Urothelium cell line (cell line): ENCODE measurements at regions not wholly inside any gene's neighbourhood (a gene's known extent, or its start where the extent isn't known, plus 50 kb on each side); places are given as distances from the start of the nearest gene placed in this dataset.
"Not testable (repeated sequence)": the region's sequence is repeated elsewhere in the genome, so short reads cannot be mapped to it uniquely, and the experiment has no call there.

Experiments used
- DNase-seq: peaks from one replicate; pipeline ENCODE4 v3.0.0; 2011; ENCODE audit warnings: low spot score, mixed read lengths
- FAIRE-seq: peaks from 2 replicates; lab custom pipeline; 2011; peaks lifted over from hg19 to GRCh38; lab: Jason Lieb, UNC

DNA sequence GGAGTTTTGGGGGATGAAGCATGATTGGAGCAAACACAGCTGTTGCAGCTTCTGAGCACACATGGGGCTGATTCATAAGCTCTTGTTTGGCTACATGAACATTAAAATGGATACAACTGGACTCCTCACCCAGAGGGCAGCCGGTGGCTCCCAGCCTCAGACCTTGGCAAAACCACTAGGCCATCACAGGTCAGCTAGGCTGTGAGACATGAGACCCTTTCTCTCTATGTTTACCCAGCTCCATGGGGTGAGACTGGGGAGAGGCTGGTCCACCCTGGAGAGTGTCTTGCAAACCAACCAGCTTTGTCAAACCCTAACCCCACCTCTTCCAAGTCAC is 388.7 kb downstream of the PTPRU start:
- no peak for FAIRE-seq
- DNase-seq, result no peak

DNA sequence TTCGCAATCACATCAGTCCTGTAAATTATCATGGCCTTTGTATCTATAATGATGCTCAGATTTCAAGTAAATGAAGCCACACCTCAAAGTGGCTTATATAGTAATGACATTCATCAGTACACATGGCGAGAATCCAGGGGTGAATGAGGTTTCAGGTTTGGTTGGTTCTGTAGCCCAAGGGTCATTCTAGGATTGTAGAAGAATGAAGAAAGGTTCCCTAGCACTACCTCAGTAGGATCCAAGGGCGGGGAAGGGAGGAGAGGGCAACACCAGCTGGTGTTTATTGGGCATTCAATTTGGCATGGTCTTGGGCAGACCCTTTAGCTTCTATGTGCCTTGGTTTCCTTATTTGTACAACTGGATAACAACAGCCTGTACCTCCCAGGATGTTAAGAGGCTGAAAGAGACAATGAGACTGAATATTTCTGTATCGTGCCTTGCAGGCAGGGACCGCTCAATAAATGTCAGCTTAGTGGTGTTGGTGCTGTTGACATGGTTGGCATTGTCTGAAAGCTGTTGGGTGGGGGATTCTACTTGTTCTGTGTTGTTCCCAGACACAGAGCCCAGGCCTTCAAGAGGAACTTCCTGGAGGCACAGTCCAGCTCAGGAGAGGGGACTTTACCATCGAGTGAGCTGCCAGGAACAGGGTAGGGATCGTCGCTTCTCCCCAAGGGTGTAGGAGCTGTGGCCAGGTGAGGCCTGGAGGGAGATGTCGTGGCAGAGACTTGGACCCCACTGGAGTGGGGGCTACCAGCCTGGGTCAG is 388.2 kb downstream of the PTPRU start:
- DNase-seq (no peak), FAIRE-seq (no peak)

DNA sequence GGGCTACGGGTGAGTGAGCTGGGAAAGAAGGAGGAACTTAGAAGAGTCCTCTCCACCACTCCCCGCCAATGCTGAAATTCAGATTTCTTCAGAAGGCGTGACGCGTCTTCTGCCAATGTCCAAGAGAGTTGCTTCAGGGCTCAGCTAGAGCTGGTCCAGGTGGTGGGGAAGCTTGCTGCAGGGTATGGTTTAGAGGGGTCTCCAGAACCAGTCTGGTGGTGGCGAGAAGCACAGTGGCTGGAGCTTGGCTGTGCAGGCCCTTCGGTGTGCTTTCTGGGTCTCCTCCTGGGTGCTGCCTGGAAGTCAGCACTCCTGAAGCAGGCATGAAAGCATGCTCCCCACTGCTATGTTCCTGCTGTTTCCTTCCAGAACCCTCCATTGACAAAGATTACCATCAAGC is 387.2 kb downstream of the PTPRU start:
- no peak for DNase-seq
- no peak for FAIRE-seq

DNA sequence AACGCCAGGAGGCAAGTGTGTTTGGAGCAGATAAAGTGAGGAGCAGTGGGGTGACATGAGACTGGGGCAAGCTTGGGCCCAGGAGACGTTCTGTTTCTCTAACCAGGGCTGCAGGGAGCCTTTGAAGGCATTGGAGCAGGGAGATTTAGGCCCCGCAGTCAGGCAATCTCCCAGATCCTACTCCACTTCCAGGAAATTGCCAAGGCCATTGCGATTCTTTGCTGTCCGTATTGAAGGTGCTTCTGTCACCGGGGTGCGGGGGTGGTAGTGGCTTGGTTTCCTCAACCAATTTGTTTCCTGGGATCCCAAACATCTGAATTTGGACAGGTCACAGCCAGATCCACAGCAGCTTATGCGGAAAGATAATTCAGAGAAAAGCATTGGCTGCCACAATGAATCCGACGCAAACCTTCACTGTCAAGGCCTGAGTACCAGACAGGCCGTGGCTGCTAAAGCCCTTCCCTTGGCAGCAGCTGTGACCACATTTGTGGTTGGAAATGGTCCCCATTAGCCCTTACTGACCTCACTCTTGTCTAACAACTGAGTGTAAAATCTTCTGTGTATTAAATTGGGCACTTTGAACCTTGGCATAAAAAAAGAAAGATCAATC is 385.6 kb downstream of the PTPRU start:
- DNase-seq (no peak), FAIRE-seq (no peak)

DNA sequence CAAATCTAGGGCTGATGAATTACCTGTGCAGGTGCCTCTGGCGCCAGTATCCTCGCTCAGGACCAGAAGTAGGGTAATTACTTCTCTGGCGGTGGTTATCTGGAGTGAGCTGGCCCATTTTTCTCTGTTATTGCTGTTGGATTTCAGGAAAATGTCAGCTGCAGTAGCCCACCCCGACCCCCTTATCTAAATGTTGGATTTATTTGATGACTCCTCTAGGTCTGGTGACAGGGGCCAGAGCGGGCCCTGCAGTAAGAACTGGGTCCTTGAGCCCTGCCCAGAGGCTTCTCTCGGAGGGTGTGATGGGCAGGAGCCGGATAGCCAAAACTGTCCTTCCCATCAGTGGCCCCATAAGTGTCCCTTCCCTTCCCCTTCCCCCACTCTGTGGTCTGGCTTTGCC is 384.3 kb downstream of the PTPRU start:
- FAIRE-seq, result no peak
- no peak for DNase-seq

DNA sequence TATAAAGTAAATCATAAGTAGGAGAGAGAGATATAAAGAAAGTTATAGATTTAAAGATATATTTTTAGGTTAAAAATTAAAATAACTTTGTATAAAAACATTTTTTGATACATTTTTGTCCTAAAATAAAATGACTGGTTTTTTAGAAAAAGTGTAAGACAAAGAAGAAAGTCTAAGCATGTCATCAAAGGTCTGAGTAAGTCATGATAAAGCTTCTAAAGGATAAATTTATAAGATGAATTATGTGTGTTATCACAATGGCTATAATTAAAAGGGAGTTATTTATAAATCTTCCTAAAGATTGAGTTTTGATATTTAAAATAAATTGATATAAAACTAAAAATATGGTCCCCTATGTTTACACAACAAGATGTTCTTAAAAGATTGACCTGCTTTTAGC is 370.9 kb downstream of the PTPRU start:
- DNase-seq (no peak), FAIRE-seq (no peak)

DNA sequence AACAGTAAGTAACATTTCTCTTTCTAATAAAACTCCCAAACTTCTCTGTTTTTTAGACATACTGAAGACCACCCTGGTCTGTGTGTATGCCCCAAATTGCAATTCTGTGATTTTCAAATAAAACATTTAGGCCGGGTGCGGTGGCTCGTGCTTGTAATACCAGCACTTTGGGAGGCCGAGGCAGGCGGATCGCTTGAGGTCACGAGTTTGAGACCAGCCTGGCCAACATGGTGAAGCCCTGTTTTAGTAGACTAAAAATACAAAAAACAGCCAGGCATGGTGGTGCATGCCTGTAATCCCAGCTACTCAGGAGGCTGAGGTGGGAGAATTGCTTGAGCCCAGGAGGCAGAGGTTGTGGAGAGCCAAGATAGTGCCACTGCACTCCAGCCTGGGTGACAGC is 368.5 kb downstream of the PTPRU start:
- not testable (repeated sequence) for FAIRE-seq, DNase-seq

DNA sequence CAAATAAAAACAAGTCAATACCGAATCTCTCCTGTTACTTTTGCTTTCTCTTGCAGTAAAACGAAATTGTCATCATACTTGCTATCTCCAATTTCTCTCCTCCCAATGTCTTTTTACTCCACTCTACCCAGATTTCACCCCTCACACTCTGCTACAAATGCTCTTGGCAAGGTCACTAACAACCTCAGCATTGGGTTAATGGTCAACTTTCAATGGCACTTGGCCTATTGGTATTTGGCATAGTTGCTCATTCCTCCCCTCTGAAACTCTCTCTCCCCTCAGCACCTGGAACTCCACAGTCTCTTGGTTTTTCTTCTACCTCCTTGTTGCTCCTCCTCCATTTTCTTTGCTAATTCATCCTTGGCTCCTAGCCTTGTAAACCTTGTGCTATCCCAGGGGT is 367.3 kb downstream of the PTPRU start:
- FAIRE-seq (no peak), DNase-seq (no peak)

DNA sequence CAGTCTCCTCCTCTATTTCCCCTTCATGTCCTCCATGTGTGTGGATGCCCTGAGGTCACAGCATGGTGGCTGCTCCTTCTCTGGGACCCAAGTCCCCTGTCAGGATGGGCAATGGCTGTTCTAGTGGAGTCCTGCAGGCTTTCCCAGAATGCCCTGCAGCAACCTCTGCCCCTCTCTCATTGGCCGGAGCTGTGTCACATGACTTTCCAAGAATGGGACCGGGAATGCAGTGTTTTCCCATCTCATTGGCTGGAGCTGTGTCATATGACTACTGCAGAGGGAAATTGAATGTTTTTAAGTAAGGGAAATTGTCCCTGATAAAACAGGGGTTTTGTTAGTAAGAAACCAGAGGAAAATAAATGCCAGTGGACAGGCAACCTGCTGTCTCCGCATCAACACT is 365.9 kb downstream of the PTPRU start:
- no peak for DNase-seq
- FAIRE-seq, result no peak

DNA sequence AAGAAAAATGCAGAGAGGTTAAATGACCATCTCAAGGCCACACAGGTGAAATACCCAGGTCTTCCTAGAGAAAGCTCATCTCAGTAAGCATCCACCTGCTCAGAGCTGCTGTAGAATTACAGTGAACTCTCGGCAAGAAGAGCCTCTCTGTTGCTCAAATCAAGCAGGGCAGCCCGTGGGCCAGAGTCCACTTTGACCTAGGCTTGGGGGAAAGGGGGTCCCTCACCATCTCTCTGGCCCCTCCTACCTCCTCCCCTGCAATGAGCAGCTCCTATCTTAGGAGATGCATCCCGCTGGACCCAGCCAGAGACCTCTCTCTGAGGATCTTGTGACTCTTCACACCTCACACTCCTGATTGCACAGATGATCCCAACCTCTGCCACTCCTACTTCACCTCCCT is 364.7 kb downstream of the PTPRU start:
- FAIRE-seq (no peak), DNase-seq (no peak)

DNA sequence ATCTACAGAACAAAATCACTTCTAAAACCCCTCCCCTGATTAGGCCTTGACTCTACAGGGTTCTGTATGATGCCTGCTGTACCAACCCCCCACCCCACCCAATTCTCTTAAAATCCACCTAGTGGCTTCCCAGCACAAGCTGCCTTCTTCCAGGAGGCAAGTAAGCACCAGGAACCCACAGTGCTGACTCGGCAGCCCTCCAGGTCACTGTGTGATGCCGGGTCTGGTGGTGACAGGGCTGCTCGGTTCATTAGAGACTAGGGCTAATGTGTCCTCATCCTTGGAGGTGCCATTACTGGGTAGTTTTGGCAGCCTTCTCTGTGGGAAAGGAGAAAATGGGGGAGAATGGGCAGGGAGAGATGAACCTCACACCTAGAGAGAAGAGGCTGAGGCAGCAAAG is 363.5 kb downstream of the PTPRU start:
- DNase-seq, result no peak
- FAIRE-seq, result no peak

DNA sequence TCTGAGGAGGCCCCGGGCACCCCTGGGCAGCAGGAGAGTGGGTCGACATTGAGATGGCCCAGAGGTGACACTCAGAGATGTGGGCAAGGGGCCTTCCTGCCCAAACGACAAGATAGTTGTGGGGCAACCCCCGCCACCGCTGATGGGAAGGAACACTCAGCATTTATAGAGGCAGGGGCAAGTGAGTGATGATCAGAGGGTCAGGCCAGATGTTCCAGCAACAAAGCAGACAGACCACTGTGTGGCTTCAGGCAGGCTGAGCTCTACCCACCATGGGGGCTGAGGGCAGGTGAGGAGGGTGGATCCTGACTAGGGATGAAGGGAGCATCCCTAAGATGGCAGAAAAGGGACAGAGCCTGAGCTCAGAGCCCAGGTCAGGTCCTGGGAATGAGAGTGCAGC is 362.7 kb downstream of the PTPRU start:
- DNase-seq, result no peak
- no peak for FAIRE-seq

DNA sequence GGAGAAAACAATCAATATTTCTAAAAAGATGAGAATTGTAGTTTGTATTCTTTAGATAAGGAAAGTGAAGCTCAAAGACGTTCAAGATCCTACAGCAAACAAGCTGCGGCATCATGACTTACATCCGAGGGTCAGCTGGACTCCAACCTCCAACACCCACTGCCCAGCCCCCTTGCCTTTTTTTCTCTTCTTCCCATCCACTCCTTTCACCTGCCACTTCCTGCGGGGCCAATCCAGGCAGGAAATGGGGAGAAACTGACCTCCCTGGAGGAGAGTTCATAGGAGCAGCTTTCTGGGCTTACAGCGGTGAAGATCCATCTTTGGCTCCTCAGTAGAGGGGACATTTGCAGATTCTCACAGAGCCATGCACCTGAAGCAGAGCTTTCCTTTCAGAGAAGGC is 361.5 kb downstream of the PTPRU start:
- DNase-seq, result no peak
- no peak for FAIRE-seq

DNA sequence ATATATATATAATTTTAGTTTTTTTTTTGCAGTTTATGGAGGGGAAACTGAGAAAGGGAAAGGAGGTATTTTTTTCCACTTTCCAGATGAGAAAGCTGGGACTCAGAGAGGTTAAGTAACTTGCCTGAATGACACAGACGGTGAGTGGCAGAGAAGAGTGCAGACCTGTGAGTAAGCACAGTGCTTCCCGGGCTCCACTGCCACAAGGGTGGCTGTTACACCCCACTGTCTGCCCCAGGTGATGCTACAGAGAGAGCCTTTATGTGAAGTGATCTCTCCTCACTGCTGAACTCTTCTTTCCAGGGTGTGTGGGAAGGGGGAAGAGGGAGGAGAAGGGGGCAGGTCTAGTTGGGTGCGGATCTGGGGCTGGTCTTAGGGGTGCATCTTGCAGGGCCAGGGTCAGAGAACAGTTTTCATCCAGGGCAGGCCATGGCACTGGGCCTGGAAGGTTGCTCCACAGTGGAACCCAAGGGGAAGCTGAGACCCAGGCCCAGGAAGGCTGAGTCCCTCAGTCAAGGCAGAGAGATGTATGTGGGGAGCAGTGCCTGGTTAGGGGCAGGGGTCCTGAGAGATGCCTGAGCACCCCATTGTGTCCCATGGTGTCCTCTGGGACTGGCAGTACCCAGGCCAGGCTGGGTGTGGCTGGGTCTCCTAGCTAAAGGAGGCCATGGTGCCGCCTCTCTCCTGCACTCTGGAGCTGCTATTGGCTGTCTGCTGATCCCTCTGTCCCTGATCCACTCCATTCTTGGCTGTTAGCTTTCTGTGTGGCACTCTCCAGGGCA is 357.5 kb downstream of the PTPRU start:
- FAIRE-seq, result no peak
- no peak for DNase-seq

DNA sequence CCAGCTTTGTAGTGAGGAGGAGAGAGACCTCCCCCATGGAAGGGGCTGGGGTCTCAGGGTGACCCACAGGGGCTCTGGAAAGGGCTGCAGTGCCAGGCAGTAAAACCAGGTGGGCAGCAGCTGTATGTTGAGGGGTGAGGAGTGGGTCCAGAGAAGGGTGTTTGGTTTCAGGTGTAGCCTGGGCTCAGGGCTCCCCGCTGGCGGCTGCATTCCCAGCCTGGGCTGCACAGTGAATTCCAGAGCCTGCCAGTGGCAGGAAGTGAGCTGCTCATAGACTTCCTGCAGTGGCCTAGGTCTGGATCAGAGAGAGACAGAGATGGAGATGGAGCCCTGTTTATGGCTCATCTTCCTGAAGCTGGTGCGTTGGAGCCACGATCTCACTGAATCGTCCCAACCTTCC is 356.4 kb downstream of the PTPRU start:
- FAIRE-seq (no peak), DNase-seq (peak; percentile 47)

DNA sequence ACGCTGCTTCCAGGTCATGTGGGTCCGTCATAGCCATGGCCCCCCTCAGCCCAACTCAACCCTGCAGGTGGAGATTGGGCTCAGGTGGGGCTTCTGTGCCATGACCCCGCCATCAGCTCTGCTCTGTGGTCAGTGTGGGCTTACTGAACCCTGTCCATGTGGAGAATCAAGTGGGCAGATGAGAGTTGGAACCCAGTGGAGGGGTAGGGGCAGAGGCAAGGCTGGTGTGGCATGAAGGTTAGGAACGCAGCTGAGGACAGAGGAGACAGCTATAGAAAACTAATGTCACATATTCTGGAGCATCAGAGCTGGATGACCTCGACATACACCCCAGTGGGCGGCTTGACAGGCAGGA is 355.9 kb downstream of the PTPRU start:
- FAIRE-seq, result no peak
- DNase-seq, result no peak

DNA sequence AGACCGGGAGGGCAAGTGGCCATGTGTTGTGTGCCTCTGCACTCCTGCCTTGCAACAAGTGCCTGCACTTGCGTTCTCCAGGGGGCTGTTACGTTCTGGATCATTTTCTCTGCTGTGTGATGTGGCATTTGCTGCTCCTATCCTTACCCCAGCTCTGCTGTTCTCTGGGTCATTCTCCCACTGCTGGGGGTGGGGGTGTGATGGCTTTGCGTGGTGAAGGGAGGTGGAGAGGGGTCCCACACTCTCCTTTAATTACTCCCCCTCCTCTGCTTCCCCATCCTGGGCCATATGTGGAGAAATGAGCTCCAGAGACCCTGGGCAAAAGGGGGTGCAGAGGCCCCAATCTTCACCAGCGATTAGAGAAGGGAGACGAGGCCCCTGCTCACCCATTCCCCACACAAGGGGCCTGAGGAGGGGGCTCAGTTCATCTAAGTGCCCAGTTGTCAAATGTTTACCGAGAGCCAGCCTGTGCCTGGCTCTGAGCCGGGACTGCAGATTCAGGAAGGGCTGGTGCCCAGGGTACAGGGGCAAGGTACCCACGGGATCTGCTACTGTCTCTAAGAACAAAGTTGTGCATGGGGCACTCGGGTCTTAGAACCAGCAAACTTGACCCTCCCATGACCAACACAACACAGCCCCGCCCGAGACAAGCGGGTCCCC is 355.4 kb downstream of the PTPRU start:
- DNase-seq (no peak), FAIRE-seq (no peak)

DNA sequence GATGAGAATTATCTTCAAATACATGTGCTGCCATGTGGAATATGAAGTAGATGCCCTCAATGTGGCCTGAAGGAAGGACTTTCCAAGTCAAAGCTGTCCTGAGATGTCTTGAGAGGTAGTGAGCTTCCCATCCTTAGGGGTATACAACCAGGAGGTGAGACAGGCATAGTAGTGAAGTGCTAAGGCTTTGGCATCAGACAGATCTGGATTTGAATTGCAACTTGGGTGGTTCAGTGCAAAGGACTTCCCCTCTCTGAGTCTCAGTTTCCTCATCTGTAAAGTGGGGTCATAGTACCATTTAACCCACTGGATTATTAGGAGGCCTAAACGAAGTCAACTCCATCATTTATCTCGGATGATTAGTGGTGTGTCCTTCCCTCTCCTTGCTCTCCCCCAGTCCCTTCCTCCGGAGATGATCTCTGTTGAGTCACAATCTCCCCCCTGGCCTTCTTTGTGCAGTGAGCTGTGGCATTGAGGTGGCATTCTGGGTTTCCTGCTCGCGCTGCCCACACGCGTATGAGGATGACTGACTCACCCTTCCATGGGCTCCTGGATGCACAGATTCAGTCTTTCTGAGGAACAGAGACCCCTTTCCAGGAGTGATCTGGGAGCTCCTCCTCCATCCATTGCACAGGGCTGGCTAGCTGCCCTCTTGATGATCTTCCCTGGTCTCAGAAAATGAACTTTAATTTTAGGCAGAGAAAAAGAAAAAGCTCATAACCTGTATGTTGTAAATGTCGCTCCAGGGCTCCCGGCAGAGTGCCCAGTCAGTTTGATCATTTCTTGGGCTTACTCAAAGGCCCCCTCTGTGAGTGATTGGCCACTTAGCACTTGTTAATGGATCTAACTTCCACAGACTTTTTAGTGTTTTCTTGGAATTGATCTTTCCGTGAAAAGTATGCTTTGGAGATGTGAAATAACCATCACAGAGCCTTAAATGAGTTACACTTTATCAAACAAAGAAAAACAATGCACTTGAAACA is 354.6 kb downstream of the PTPRU start:
- no peak for FAIRE-seq
- DNase-seq, result peak; percentile 71

DNA sequence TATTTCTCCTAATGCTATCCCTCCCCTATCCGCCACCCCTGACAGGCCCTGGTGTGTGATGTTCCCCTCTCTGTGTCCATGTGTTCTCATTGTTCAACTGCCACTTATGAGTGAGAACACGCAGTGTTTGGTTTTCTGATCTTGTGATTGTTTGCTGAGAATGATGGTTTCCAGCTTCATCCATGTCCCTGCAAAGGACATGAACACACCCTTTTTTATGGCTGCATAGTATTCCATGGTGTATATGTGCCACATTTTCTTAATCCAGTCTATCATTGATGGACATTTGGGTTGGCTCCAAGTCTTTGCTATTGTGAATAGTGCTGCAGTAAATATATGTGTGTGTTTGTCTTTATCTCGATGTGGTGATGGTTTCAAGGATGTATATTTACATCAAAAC is 353.4 kb downstream of the PTPRU start:
- not testable (repeated sequence) for FAIRE-seq, DNase-seq

DNA sequence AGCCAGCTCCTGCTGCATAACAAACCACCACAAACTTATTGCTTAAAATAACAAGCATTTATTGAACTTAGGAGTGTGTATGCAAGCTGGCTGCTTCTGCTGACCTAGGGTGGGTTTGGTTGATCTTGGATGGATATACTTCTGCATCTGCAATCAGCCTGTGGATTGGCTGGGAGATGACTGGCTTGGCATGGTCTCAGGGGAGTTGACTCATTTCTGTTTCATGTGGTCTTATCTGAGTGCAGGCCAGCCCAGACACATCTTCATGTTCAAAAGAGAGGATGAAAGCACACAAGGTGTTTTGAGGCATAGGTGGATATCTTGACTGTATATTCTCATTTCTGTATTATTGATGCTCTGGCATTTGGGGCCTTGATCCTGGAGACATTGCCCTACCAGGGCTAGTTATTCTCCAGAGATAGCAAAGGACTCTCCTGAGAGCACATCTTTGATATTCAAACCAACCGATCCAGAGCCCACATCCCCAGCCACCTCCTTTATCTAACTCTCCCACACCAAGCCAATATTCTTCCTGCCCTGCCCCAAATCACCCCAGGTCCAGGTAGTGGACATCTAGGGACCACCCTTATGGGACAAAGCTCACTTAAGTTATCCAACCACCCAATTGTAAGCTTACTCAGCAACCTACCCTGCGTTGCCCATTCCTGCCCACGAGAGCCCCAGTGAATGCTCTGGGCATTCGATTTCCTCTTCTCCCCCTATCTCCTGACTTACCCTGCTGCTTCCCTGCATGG is 350.8 kb downstream of the PTPRU start:
- no peak for FAIRE-seq
- peak; percentile 51 for DNase-seq
